ENCODE measurements at regions not wholly inside any gene's neighbourhood (a gene's known extent, or its start where the extent isn't known, plus 50 kb on each side); places are given as distances from the start of the nearest gene placed in this dataset.

DNA sequence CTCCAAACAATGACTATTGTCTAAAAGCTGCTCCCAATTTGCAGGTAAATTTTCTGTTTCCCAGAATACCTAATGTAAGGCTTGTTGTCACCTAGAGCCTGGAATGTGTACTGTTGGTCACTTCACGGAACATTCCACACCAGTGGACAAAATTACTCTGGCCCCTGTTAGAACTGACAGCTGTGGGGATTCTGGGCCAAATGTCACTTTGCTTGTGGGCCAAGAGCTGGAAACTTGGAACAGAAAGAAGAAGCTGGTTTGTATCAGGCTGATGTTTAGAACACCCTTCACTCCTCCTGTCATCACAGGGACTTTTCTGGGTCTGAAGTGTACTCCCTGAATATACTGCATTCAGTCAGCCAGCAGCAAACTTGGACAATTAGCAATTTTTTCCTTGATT is 495.6 kb upstream of the SYT4 start:
- TF ChIP-seq POLR2A (IDR thresholded peaks at IDR 0.05) (no peak), CTCF (IDR thresholded peaks at IDR 0.05 in 4 of 5, conservative IDR thresholded peaks at IDR 0.05 in 1 of 5) (no peak)
